ENCODE measurements at regions not wholly inside any gene's neighbourhood (a gene's known extent, or its start where the extent isn't known, plus 50 kb on each side); places are given as distances from the start of the nearest gene placed in this dataset.

- no peaks in the 10 kb centered on the region for H4K20me1 ChIP-seq (ENCODE audit: insufficient read depth, poor library complexity, severe bottlenecking)
- H3K36me3 ChIP-seq (replicated peaks; ENCODE audit: insufficient read depth, low read depth), result no peaks in the 10 kb centered on the region
- H3K9me2 ChIP-seq (replicated peaks; ENCODE audit: insufficient read depth), result no peaks in the 10 kb centered on the region
- no peak for TF ChIP-seq EZH2phosphoT487 (IDR thresholded peaks at IDR 0.05; ENCODE audit: low read depth, severe bottlenecking, unreplicated experiment)
- no peak for TF ChIP-seq EZH2 (IDR thresholded peaks at IDR 0.05; ENCODE audit: borderline replicate concordance)
- no peak for TF ChIP-seq CTCF (IDR thresholded peaks at IDR 0.05; ENCODE audit: poor library complexity)
- no peak overlapping the region for H3K4me2 ChIP-seq
- no peak overlapping the region for H3K4me3 ChIP-seq
- H3K27me3 ChIP-seq, result peaks cover 7% of the 10 kb centered on the region
- DNase-seq (ENCODE audit: low spot score), result no peak
- H3K9me3 ChIP-seq (ENCODE audit: low read depth), result no peaks in the 10 kb centered on the region
- H2AFZ ChIP-seq, result no peak overlapping the region
- WGBS (ENCODE audit: low lambda C conversion rate, missing lambda C conversion rate), result 46% methylated on average over 1 of the region's 1 CpG
- H3K79me2 ChIP-seq, result no peaks in the 10 kb centered on the region
- H3K4me1 ChIP-seq (ENCODE audit: insufficient read depth), result no peaks in the 10 kb centered on the region
- no peak overlapping the region for H3K27ac ChIP-seq
Measured at GRCh38 chr3:159538507-159538906, 450.1 kb upstream of the IL12A start.

GRCh38 chr3:159540882-159541495, 447.6 kb upstream of the IL12A start:
- no peak overlapping the region for H2AFZ ChIP-seq
- DNase-seq (ENCODE audit: low spot score), result no peak
- H3K79me2 ChIP-seq, result no peaks in the 10 kb centered on the region
- H3K4me1 ChIP-seq (ENCODE audit: insufficient read depth), result no peaks in the 10 kb centered on the region
- peaks cover 7% of the 10 kb centered on the region for H3K27me3 ChIP-seq
- TF ChIP-seq EZH2 (IDR thresholded peaks at IDR 0.05; ENCODE audit: borderline replicate concordance) (no peak), EZH2phosphoT487 (IDR thresholded peaks at IDR 0.05; ENCODE audit: low read depth, severe bottlenecking, unreplicated experiment) (no peak), CTCF (IDR thresholded peaks at IDR 0.05; ENCODE audit: poor library complexity) (no peak)
- no peaks in the 10 kb centered on the region for H3K36me3 ChIP-seq (replicated peaks; ENCODE audit: insufficient read depth, low read depth)
- H3K9me2 ChIP-seq (replicated peaks; ENCODE audit: insufficient read depth), result no peaks in the 10 kb centered on the region
- H4K20me1 ChIP-seq (ENCODE audit: insufficient read depth, poor library complexity, severe bottlenecking), result no peaks in the 10 kb centered on the region
- 67% methylated on average over 2 of the region's 2 CpGs for WGBS (ENCODE audit: low lambda C conversion rate, missing lambda C conversion rate)
- H3K4me3 ChIP-seq, result no peak overlapping the region
- H3K9me3 ChIP-seq (ENCODE audit: low read depth), result no peaks in the 10 kb centered on the region
- no peak overlapping the region for H3K27ac ChIP-seq
- no peak overlapping the region for H3K4me2 ChIP-seq

GRCh38 chr3:159548675-159549335, 439.8 kb upstream of the IL12A start:
- Histone ChIP-seq H3K9me3 (ENCODE audit: low read depth) (no peaks in the 10 kb centered on the region), H3K27ac (no peak overlapping the region), H3K27me3 (no peaks in the 10 kb centered on the region), H3K4me3 (no peak overlapping the region), H4K20me1 (ENCODE audit: insufficient read depth, poor library complexity, severe bottlenecking) (no peaks in the 10 kb centered on the region), H3K9me2 (replicated peaks; ENCODE audit: insufficient read depth) (no peaks in the 10 kb centered on the region), H3K4me2 (no peak overlapping the region), H3K79me2 (no peaks in the 10 kb centered on the region), H3K36me3 (replicated peaks; ENCODE audit: insufficient read depth, low read depth) (no peaks in the 10 kb centered on the region), H2AFZ (no peak overlapping the region), H3K4me1 (ENCODE audit: insufficient read depth) (no peaks in the 10 kb centered on the region)
- TF ChIP-seq CTCF (IDR thresholded peaks at IDR 0.05; ENCODE audit: poor library complexity) (no peak), EZH2phosphoT487 (IDR thresholded peaks at IDR 0.05; ENCODE audit: low read depth, severe bottlenecking, unreplicated experiment) (no peak), EZH2 (IDR thresholded peaks at IDR 0.05; ENCODE audit: borderline replicate concordance) (no peak)
- WGBS (ENCODE audit: low lambda C conversion rate, missing lambda C conversion rate), result 78% methylated on average over 3 of the region's 3 CpGs
- DNase-seq (ENCODE audit: low spot score), result no peak

Data from hepatocyte (in vitro differentiated cells).